HG02840 (cell line): ENCODE measurements at regions not wholly inside any gene's neighbourhood (a gene's known extent, or its start where the extent isn't known, plus 50 kb on each side); places are given as distances from the start of the nearest gene placed in this dataset.

Source experiments
- ATAC-seq: cut with Tn5 transposase; IDR thresholded peaks from one replicate; pipeline ENCODE4 v1.9.1; 2021; ENCODE audit warnings: mild to moderate bottlenecking, moderate library complexity, moderate number of reproducible peaks; ENCODE audit not compliant: unreplicated experiment, low FRiP score

GRCh38 chr21:16590641-16591292 lies 861.0 kb downstream of the USP25 start:
- ATAC-seq, result no peak

GRCh38 chr21:16592381-16592780 lies 862.6 kb downstream of the USP25 start:
- no peak for ATAC-seq

- ATAC-seq, result no peak
Measured at GRCh38 chr21:16594191-16594590, 864.4 kb downstream of the USP25 start.

GRCh38 chr21:16596369-16596768 lies 866.6 kb downstream of the USP25 start:
- ATAC-seq, result no peak

- ATAC-seq, result no peak
Measured at GRCh38 chr21:16597753-16598152, 868.0 kb downstream of the USP25 start.

GRCh38 chr21:16605597-16605996 lies 875.8 kb downstream of the USP25 start:
- no peak for ATAC-seq

- ATAC-seq, result no peak
Measured at GRCh38 chr21:16606271-16606670, 876.5 kb downstream of the USP25 start.

- no peak for ATAC-seq
Measured at GRCh38 chr21:16608209-16608830, 878.5 kb downstream of the USP25 start.

- ATAC-seq, result no peak
Measured at GRCh38 chr21:16619281-16619680, 889.5 kb downstream of the USP25 start.

- no peak for ATAC-seq
Measured at GRCh38 chr21:16620786-16621320, 891.1 kb downstream of the USP25 start.

GRCh38 chr21:16624479-16625118 lies 888.2 kb upstream of the CXADR start:
- no peak for ATAC-seq

GRCh38 chr21:16625491-16625890 lies 887.4 kb upstream of the CXADR start:
- no peak for ATAC-seq

- ATAC-seq, result no peak
Measured at GRCh38 chr21:16633831-16634459, 878.9 kb upstream of the CXADR start.

- no peak for ATAC-seq
Measured at GRCh38 chr21:16634515-16634914, 878.3 kb upstream of the CXADR start.

GRCh38 chr21:16640297-16641027 lies 872.4 kb upstream of the CXADR start:
- no peak for ATAC-seq

- no peak for ATAC-seq
Measured at GRCh38 chr21:16642353-16642752, 870.5 kb upstream of the CXADR start.

GRCh38 chr21:16644685-16645084 lies 868.2 kb upstream of the CXADR start:
- no peak for ATAC-seq

GRCh38 chr21:16650714-16651366 lies 862.0 kb upstream of the CXADR start:
- ATAC-seq, result no peak

- no peak for ATAC-seq
Measured at GRCh38 chr21:16651956-16652355, 860.9 kb upstream of the CXADR start.

- no peak for ATAC-seq
Measured at GRCh38 chr21:16663436-16663835, 849.4 kb upstream of the CXADR start.
